ENCODE measurements at regions not wholly inside any gene's neighbourhood (a gene's known extent, or its start where the extent isn't known, plus 50 kb on each side); places are given as distances from the start of the nearest gene placed in this dataset.
A peak's percentile ranks its signal among the peaks of the same experiment; 100 is the strongest.
"Not testable (repeated sequence)": the region's sequence is repeated elsewhere in the genome, so short reads cannot be mapped to it uniquely, and the experiment has no call there.

GRCh38 chr2:16785149-16785548, 119.5 kb upstream of the CYRIA start:
- no peak for DNase-seq

- DNase-seq = no peak
Measured at GRCh38 chr2:16784652-16785051, 119.0 kb upstream of the CYRIA start.

GRCh38 chr2:16777123-16777870, 111.7 kb upstream of the CYRIA start:
- no peak for DNase-seq

- no peak for DNase-seq
Measured at GRCh38 chr2:16775899-16776231, 110.2 kb upstream of the CYRIA start.

GRCh38 chr2:16774980-16775898, 109.6 kb upstream of the CYRIA start:
- DNase-seq = no peak

GRCh38 chr2:16774091-16774490, 108.5 kb upstream of the CYRIA start:
- DNase-seq = no peak

- no peak for DNase-seq
Measured at GRCh38 chr2:16773080-16773713, 107.6 kb upstream of the CYRIA start.

- DNase-seq = no peak
Measured at GRCh38 chr2:16767789-16768476, 102.3 kb upstream of the CYRIA start.

- DNase-seq = no peak
Measured at GRCh38 chr2:16765356-16765755, 99.7 kb upstream of the CYRIA start.

GRCh38 chr2:16764487-16764886, 98.9 kb upstream of the CYRIA start:
- DNase-seq = no peak

GRCh38 chr2:16763493-16763899, 97.9 kb upstream of the CYRIA start:
- DNase-seq = no peak

GRCh38 chr2:16763056-16763455, 97.4 kb upstream of the CYRIA start:
- DNase-seq = no peak

- no peak for DNase-seq
Measured at GRCh38 chr2:16760426-16760825, 94.8 kb upstream of the CYRIA start.

GRCh38 chr2:16756831-16757644, 91.4 kb upstream of the CYRIA start:
- DNase-seq = peak; percentile 26

GRCh38 chr2:16755442-16755841, 89.8 kb upstream of the CYRIA start:
- no peak for DNase-seq

GRCh38 chr2:16753025-16753424, 87.4 kb upstream of the CYRIA start:
- DNase-seq = not testable (repeated sequence)

GRCh38 chr2:16750925-16751214, 85.2 kb upstream of the CYRIA start:
- DNase-seq = not testable (repeated sequence)

- DNase-seq = no peak
Measured at GRCh38 chr2:16750175-16750924, 84.7 kb upstream of the CYRIA start.

GRCh38 chr2:16748511-16749266, 83.1 kb upstream of the CYRIA start:
- not testable (repeated sequence) for DNase-seq

GRCh38 chr2:16747689-16748088, 82.1 kb upstream of the CYRIA start:
- no peak for DNase-seq

- no peak for DNase-seq
Measured at GRCh38 chr2:16747257-16747656, 81.6 kb upstream of the CYRIA start.

All from effector CD4-positive, alpha-beta T cell (primary cell).